HepG2 (cell line): ENCODE measurements at regions not wholly inside any gene's neighbourhood (a gene's known extent, or its start where the extent isn't known, plus 50 kb on each side); places are given as distances from the start of the nearest gene placed in this dataset.

Experiments
- ATAC-seq: fragments of 200-7000 bp; cut with Tn5 transposase; 3 replicates; pipeline ENCODE4 v1.9.1; 2020; ENCODE audit warnings: mild to moderate bottlenecking, moderate library complexity
- BruUV-seq: library from RNA; stranded (reverse); fragments of 400-500 nt; replicated peaks from 2 replicates; lab custom pipeline; 2021; lab: Mats Ljungman, UMichigan
- CTCF ChIA-PET: fragments of 300-600 bp; formaldehyde crosslinking; extraction: SDS; loops from one replicate; lab custom pipeline; 2021; ENCODE audit warnings: low total read pairs, inconsistent platforms, low intra/inter-chr PET ratio; lab: Yijun Ruan, JAX
- POLR2A ChIA-PET: fragments of 350-600 bp; sonication (Branson Sonifier 250); formaldehyde crosslinking; loops from one replicate; lab custom pipeline; 2020; ENCODE audit warnings: antibody characterized with exemption, inconsistent platforms; lab: Yijun Ruan, JAX
- DNase-seq: peaks from one replicate; pipeline ENCODE4 v3.0.0-alpha.2; 2015; ENCODE audit warnings: low spot score
- FAIRE-seq: peaks from 3 replicates; lab custom pipeline; 2011; peaks lifted over from hg19 to GRCh38; lab: Jason Lieb, UNC
- H2AFZ ChIP-seq: one replicate; pipeline ENCODE4 v1.6.1; 2011; ENCODE audit warnings: low read length, inconsistent platforms
- H3K27ac ChIP-seq: fragments of 300-600 bp; 3 replicates; pipeline ENCODE4 v1.8.0; 2011; ENCODE audit warnings: mixed run types, mild to moderate bottlenecking, mixed read lengths, low read length, inconsistent platforms; ENCODE audit not compliant: insufficient read depth; ENCODE audit errors: extremely low read length
- H3K27me3 ChIP-seq, 2 experiments: fragments of 200-600 bp in 1 of 2; 2 replicates in 1 of 2; 3 replicates in 1 of 2; pipeline versions ENCODE4 v1.6.0 to v1.8.0; 2011; ENCODE audit warnings: low read length in 2 of 2, mild to moderate bottlenecking in 2 of 2, moderate library complexity in 2 of 2, inconsistent platforms in 1 of 2; ENCODE audit not compliant: insufficient read depth in 2 of 2, control insufficient read depth in 1 of 2
- H3K36me3 ChIP-seq, 2 experiments: fragments of 200-600 bp in 1 of 2; replicated peaks in 1 of 2; 2 replicates in 1 of 2; 3 replicates in 1 of 2; pipeline versions ENCODE4 v1.5.1 to v1.8.0; 2011; ENCODE audit warnings: low read length in 2 of 2, inconsistent platforms in 1 of 2; ENCODE audit not compliant: insufficient read depth in 2 of 2, control insufficient read depth in 1 of 2
- H3K4me1 ChIP-seq: 2 replicates; pipeline ENCODE4 v1.5.1; 2012; ENCODE audit warnings: low read length, inconsistent platforms; ENCODE audit not compliant: insufficient read depth
- H3K4me2 ChIP-seq: 2 replicates; pipeline ENCODE4 v1.6.0; 2011; ENCODE audit warnings: low read depth, low read length, inconsistent platforms
- H3K4me3 ChIP-seq, 3 experiments: fragments of 200-600 bp in 1 of 3; sonication (generic), shearing (Covaris generic) in 1 of 3; replicated peaks in 1 of 3; 2 replicates each; pipeline ENCODE4 v1.5.1; 2011 to 2016; ENCODE audit warnings: low read length in 3 of 3, inconsistent platforms in 2 of 3, low read depth in 2 of 3, mild to moderate bottlenecking in 2 of 3, control low read depth in 1 of 3, mixed read lengths in 1 of 3; ENCODE audit not compliant: insufficient read depth in 1 of 3
- H3K79me2 ChIP-seq: one replicate; pipeline ENCODE4 v1.6.1; 2011; ENCODE audit warnings: low read length, inconsistent platforms; ENCODE audit not compliant: insufficient read depth
- H3K9ac ChIP-seq: 2 replicates; pipeline ENCODE4 v1.6.0; 2011; ENCODE audit warnings: mild to moderate bottlenecking, low read depth, low read length, inconsistent platforms; ENCODE audit not compliant: insufficient read depth
- H3K9me3 ChIP-seq: 2 replicates; pipeline ENCODE4 v1.5.1; 2012; ENCODE audit warnings: mild to moderate bottlenecking, low read length
- H4K20me1 ChIP-seq: 2 replicates; pipeline ENCODE4 v1.6.0; 2011; ENCODE audit warnings: inconsistent platforms, mild to moderate bottlenecking, low read length, moderate library complexity; ENCODE audit not compliant: insufficient read depth
- CHD2 ChIP-seq: IDR thresholded peaks from 2 replicates; pipeline ENCODE4 v1.6.1; 2011; ENCODE audit warnings: low read depth, low read length, improper control_type of control experiment
- IRF2 ChIP-seq: IDR thresholded peaks from 2 replicates; pipeline ENCODE4 v1.6.1; 2018; ENCODE audit warnings: missing genetic modification reagents, missing compliant biosample characterization
- NR2F6 ChIP-seq, 2 experiments: IDR thresholded peaks; 2 replicates each; pipeline ENCODE4 v1.6.1; 2016; ENCODE audit warnings: antibody characterized with exemption in 1 of 2, mild to moderate bottlenecking in 1 of 2
- SRSF1 ChIP-seq: fragments of 200-400 bp; formaldehyde crosslinking; optimal IDR thresholded peaks from 2 replicates; pipeline ENCODE3; 2017; ENCODE audit warnings: mild to moderate bottlenecking, low read depth, low read length, moderate library complexity
- ZEB1 ChIP-seq: IDR thresholded peaks from 2 replicates; pipeline ENCODE4 v1.6.1; 2012; ENCODE audit warnings: mild to moderate bottlenecking, low read depth, inconsistent platforms; ENCODE audit not compliant: insufficient replicate concordance
- ZNF546 ChIP-seq: sonication (generic); formaldehyde crosslinking; conservative IDR thresholded peaks from 2 replicates; pipeline ENCODE4 v1.8.1; 2023; ENCODE audit warnings: mild to moderate bottlenecking, missing genetic modification reagents
- ZNF629 ChIP-seq: sonication (generic); formaldehyde crosslinking; conservative IDR thresholded peaks from 2 replicates; pipeline ENCODE4 v1.5.0; 2020; ENCODE audit warnings: missing genetic modification reagents
- in situ Hi-C: cut with HindIII; loops from 2 replicates; pipeline ENCODE4 v1.10.0; 2017; ENCODE audit warnings: low pct_unique_long_range_greater_than_20kb; ENCODE audit not compliant: extremely low pct_ligation_motif_present
- intact Hi-C: fragments of 100-400 bp; cut with micrococcal nuclease; formaldehyde crosslinking; loops from one replicate; pipeline ENCODE4 v1.10.0; 2022; ENCODE audit not compliant: unreplicated experiment
- TF ChIP-seq, protein P1 (sequence below): sonication (generic); formaldehyde crosslinking; IDR thresholded peaks from 2 replicates; pipeline ENCODE4 v1.5.1; 2020; ENCODE audit warnings: mild to moderate bottlenecking, missing genetic modification reagents, moderate library complexity
- TF ChIP-seq, protein P2 (sequence below): sonication (generic); formaldehyde crosslinking; IDR thresholded peaks from 2 replicates; pipeline ENCODE4 v1.5.0; 2020; ENCODE audit warnings: mild to moderate bottlenecking, missing genetic modification reagents

DNA sequence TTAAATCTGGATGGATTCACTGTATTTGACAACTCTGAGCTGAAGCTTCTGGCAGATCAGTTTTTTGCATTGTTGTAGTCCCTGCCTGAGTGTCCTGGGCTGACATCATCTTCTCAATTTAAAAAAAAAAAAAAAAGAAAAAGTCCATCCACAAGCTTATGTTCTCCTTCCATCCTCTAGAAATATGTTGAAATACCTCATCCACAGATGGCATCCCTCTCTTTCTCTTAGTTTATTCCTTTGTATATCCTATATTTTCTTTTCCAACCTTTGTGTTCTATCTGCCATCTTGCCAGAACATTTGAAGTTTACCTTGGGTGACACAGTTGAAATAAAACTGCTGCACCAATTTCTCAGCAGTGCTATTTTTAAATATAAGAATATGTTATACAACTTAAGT, 184.4 kb upstream of the PKN2 start:
- no peak overlapping the region for H3K27ac ChIP-seq
- H3K9ac ChIP-seq: no peak overlapping the region
- BruUV-seq: no TSS peak
- H3K4me3 ChIP-seq: no peak overlapping the region
- CTCF ChIA-PET: no interaction called here
- H3K4me1 ChIP-seq: no peaks in the 10 kb centered on the region
- in situ Hi-C loops: no loop called here
- H3K36me3 ChIP-seq: no peaks in the 10 kb centered on the region
- H3K9me3 ChIP-seq: no peaks in the 10 kb centered on the region
- TF ChIP-seq, protein P1, sequence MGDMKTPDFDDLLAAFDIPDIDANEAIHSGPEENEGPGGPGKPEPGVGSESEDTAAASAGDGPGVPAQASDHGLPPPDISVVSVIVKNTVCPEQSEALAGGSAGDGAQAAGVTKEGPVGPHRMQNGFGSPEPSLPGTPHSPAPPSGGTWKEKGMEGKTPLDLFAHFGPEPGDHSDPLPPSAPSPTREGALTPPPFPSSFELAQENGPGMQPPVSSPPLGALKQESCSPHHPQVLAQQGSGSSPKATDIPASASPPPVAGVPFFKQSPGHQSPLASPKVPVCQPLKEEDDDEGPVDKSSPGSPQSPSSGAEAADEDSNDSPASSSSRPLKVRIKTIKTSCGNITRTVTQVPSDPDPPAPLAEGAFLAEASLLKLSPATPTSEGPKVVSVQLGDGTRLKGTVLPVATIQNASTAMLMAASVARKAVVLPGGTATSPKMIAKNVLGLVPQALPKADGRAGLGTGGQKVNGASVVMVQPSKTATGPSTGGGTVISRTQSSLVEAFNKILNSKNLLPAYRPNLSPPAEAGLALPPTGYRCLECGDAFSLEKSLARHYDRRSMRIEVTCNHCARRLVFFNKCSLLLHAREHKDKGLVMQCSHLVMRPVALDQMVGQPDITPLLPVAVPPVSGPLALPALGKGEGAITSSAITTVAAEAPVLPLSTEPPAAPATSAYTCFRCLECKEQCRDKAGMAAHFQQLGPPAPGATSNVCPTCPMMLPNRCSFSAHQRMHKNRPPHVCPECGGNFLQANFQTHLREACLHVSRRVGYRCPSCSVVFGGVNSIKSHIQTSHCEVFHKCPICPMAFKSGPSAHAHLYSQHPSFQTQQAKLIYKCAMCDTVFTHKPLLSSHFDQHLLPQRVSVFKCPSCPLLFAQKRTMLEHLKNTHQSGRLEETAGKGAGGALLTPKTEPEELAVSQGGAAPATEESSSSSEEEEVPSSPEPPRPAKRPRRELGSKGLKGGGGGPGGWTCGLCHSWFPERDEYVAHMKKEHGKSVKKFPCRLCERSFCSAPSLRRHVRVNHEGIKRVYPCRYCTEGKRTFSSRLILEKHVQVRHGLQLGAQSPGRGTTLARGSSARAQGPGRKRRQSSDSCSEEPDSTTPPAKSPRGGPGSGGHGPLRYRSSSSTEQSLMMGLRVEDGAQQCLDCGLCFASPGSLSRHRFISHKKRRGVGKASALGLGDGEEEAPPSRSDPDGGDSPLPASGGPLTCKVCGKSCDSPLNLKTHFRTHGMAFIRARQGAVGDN (CRISPR knock-in tag): no peak
- TF ChIP-seq ZNF546 (CRISPR knock-in tag) (no peak), IRF2 (CRISPR knock-in tag) (no peak), SRSF1 (no peak), ZEB1 (no peak), ZNF629 (CRISPR knock-in tag) (no peak), NR2F6 (IDR thresholded peaks at IDR 0.05) (no peak), NR2F6 (CRISPR knock-in tag; IDR thresholded peaks at IDR 0.05) (no peak), CHD2 (no peak)
- TF ChIP-seq, protein P2, sequence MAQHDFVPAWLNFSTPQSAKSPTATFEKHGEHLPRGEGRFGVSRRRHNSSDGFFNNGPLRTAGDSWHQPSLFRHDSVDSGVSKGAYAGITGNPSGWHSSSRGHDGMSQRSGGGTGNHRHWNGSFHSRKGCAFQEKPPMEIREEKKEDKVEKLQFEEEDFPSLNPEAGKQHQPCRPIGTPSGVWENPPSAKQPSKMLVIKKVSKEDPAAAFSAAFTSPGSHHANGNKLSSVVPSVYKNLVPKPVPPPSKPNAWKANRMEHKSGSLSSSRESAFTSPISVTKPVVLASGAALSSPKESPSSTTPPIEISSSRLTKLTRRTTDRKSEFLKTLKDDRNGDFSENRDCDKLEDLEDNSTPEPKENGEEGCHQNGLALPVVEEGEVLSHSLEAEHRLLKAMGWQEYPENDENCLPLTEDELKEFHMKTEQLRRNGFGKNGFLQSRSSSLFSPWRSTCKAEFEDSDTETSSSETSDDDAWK (CRISPR knock-in tag): no peak
- TF ChIP-seq, all 625 proteins: peak for 0
- Histone ChIP-seq H3K27me3 (no peaks in the 10 kb centered on the region), H3K4me2 (no peak overlapping the region), H3K79me2 (no peaks in the 10 kb centered on the region), H2AFZ (no peak overlapping the region), H4K20me1 (no peaks in the 10 kb centered on the region)
- FAIRE-seq (no peak), ATAC-seq (no peak), DNase-seq (no peak)
- intact Hi-C loops: no loop called here
- POLR2A ChIA-PET: no interaction called here
